ENCODE measurements at regions not wholly inside any gene's neighbourhood (a gene's known extent, or its start where the extent isn't known, plus 50 kb on each side); places are given as distances from the start of the nearest gene placed in this dataset.

- intact Hi-C loops (cut with DNase I; ENCODE audit: low total_unique reads) = no loop called here
- H3K4me3 ChIP-seq = no peak overlapping the region
- H3K9me3 ChIP-seq = no peaks in the 10 kb centered on the region
- DNase-seq = no peak
- WGBS, 5 donors = 43 to 66% (median 56%) methylated on average over 2 of the region's 2 CpGs
- no peaks in the 10 kb centered on the region for H3K4me1 ChIP-seq
- H3K36me3 ChIP-seq = no peaks in the 10 kb centered on the region
- TF ChIP-seq POLR2A (IDR thresholded peaks at IDR 0.05) = no peak
- TF ChIP-seq, protein P1, sequence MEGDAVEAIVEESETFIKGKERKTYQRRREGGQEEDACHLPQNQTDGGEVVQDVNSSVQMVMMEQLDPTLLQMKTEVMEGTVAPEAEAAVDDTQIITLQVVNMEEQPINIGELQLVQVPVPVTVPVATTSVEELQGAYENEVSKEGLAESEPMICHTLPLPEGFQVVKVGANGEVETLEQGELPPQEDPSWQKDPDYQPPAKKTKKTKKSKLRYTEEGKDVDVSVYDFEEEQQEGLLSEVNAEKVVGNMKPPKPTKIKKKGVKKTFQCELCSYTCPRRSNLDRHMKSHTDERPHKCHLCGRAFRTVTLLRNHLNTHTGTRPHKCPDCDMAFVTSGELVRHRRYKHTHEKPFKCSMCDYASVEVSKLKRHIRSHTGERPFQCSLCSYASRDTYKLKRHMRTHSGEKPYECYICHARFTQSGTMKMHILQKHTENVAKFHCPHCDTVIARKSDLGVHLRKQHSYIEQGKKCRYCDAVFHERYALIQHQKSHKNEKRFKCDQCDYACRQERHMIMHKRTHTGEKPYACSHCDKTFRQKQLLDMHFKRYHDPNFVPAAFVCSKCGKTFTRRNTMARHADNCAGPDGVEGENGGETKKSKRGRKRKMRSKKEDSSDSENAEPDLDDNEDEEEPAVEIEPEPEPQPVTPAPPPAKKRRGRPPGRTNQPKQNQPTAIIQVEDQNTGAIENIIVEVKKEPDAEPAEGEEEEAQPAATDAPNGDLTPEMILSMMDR (IDR thresholded peaks at IDR 0.05) = no peak
- no peak for TF ChIP-seq EP300 (IDR thresholded peaks at IDR 0.05)
- TF ChIP-seq POLR2AphosphoS5 (IDR thresholded peaks at IDR 0.05) = no peak
- no peaks in the 10 kb centered on the region for H3K27me3 ChIP-seq
- no peak overlapping the region for H3K27ac ChIP-seq
Observed at GRCh38 chr11:42311944-42312343, 852.5 kb upstream of the LRRC4C start.

DNA sequence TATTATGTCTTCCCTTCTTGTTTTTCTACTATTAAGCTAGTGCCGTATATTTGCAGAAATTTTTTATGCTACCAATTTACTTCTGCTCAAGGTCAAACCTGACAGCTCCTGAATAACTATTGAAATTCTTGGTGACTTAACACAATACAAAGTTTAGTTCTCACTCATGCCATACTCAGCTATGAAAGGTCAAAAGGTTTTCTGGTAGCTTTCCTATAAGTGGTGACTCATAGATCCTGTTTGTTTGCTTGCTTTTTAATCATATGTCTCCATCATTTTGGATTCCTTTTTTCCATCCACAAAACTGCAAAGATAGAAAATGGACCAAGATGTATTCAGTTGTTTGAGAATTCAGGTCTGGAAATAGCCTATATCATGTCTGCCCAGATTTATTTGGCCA, 855.8 kb upstream of the LRRC4C start:
- 67 to 94% (median 90%) methylated on average over 1 of the region's 1 CpG for WGBS, 5 donors
- Histone ChIP-seq H3K9me3 (no peaks in the 10 kb centered on the region), H3K4me1 (no peaks in the 10 kb centered on the region), H3K4me3 (no peak overlapping the region), H3K36me3 (no peaks in the 10 kb centered on the region), H3K27me3 (no peaks in the 10 kb centered on the region), H3K27ac (no peak overlapping the region)
- intact Hi-C loops (cut with DNase I; ENCODE audit: low total_unique reads) = no loop called here
- no peak for DNase-seq
- TF ChIP-seq EP300 (IDR thresholded peaks at IDR 0.05) (no peak), POLR2AphosphoS5 (IDR thresholded peaks at IDR 0.05) (no peak), POLR2A (IDR thresholded peaks at IDR 0.05) (no peak)
- TF ChIP-seq, protein P1 (IDR thresholded peaks at IDR 0.05) = no peak

GRCh38 chr11:42315846-42316245, 856.4 kb upstream of the LRRC4C start:
- no peaks in the 10 kb centered on the region for H3K4me1 ChIP-seq
- intact Hi-C loops (cut with DNase I; ENCODE audit: low total_unique reads) = no loop called here
- H3K27ac ChIP-seq = no peak overlapping the region
- H3K9me3 ChIP-seq = no peaks in the 10 kb centered on the region
- 88 to 95% (median 93%) methylated on average over 1 of the region's 1 CpG for WGBS, 5 donors
- DNase-seq = no peak
- H3K4me3 ChIP-seq = no peak overlapping the region
- TF ChIP-seq EP300 (IDR thresholded peaks at IDR 0.05) (no peak), POLR2A (IDR thresholded peaks at IDR 0.05) (no peak), POLR2AphosphoS5 (IDR thresholded peaks at IDR 0.05) (no peak)
- TF ChIP-seq, protein P1 (IDR thresholded peaks at IDR 0.05) = no peak
- no peaks in the 10 kb centered on the region for H3K27me3 ChIP-seq
- no peaks in the 10 kb centered on the region for H3K36me3 ChIP-seq

DNA sequence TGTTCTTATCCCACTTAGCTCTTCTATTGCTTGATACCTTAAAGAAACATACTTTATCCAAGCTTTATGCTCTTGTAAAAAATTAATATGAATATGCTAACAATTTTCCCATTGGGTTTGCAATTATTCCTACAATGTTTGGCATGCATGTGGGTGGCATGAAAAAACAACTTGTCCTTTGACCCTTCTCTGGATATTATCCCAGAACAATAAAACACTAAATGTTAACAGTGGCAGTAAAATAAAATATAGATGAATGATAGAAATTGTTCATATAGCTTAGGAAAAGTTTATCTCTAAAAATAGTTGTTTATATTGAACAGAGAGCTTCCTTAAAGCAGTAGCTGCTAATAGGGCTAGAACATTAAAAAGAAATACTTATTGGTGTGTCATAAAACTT, 860.5 kb upstream of the LRRC4C start:
- no peaks in the 10 kb centered on the region for H3K27me3 ChIP-seq
- intact Hi-C loops (cut with DNase I; ENCODE audit: low total_unique reads) = no loop called here
- no peak for DNase-seq
- no peak overlapping the region for H3K27ac ChIP-seq
- TF ChIP-seq EP300 (IDR thresholded peaks at IDR 0.05) (no peak), POLR2AphosphoS5 (IDR thresholded peaks at IDR 0.05) (no peak), POLR2A (IDR thresholded peaks at IDR 0.05) (no peak)
- TF ChIP-seq, protein P1 (IDR thresholded peaks at IDR 0.05) = no peak
- H3K4me3 ChIP-seq = no peak overlapping the region
- no peaks in the 10 kb centered on the region for H3K4me1 ChIP-seq
- no peaks in the 10 kb centered on the region for H3K36me3 ChIP-seq
- no peaks in the 10 kb centered on the region for H3K9me3 ChIP-seq

Measured in stomach (tissue), 8 donors.